ENCODE measurements at regions not wholly inside any gene's neighbourhood (a gene's known extent, or its start where the extent isn't known, plus 50 kb on each side); places are given as distances from the start of the nearest gene placed in this dataset.

DNA sequence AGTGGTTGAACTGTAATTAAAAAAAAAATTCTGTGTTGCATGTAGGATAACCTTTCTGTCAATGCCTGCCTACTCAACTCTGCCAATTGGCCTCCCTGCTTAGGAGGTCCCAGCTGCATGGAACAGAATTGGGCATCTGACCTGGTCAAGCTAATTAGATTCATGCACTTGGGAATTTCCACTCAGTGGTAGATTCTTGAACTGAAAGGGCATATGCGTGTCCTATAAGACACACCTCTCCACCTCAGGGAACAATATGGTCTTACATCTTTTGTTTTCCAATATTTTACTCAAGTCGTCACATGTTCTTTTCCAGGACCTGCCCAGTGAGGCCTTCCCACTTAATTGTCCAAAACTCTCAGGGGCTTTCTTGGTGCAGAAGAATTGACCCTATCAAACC, 68.1 kb upstream of the TLK1 start:
- peaks cover 3% of the 10 kb centered on the region; the same call in 1 of the 2 replicates for H3K9me3 ChIP-seq
- H3K27me3 ChIP-seq: no peaks in the 10 kb centered on the region
- DNase-seq: no peak
- H3K4me3 ChIP-seq: no peak overlapping the region
- no peaks in the 10 kb centered on the region for H3K36me3 ChIP-seq

- H3K27me3 ChIP-seq: no peaks in the 10 kb centered on the region
- no peak overlapping the region for H3K4me3 ChIP-seq
- no peak for DNase-seq
- no peaks in the 10 kb centered on the region for H3K36me3 ChIP-seq
- peaks cover 3% of the 10 kb centered on the region; the same call in 1 of the 2 replicates for H3K9me3 ChIP-seq
Measured at GRCh38 chr2:171227066-171227782, 66.5 kb upstream of the TLK1 start.

DNA sequence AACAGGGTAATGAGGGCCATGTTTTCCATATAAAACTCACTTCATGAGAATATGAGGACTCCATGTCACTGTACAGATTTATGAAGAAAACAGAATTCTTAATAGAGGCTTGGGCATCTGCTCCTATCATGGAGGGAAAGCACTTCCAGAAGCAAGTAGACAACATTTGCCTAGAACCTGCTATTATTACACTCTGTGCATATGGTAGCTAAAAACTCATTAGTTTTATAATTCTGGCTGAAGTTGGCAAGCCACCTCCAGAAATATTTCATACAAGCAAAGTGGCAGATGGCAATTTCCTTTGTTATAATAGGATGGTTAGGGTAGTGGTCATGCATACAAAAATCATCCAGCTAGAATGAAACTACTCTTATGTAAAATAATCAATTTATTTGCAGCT, 65.8 kb upstream of the TLK1 start:
- Histone ChIP-seq H3K27me3 (no peaks in the 10 kb centered on the region), H3K9me3 (peaks cover 3% of the 10 kb centered on the region; the same call in 1 of the 2 replicates), H3K36me3 (no peaks in the 10 kb centered on the region), H3K4me3 (no peak overlapping the region)
- DNase-seq: no peak

DNA sequence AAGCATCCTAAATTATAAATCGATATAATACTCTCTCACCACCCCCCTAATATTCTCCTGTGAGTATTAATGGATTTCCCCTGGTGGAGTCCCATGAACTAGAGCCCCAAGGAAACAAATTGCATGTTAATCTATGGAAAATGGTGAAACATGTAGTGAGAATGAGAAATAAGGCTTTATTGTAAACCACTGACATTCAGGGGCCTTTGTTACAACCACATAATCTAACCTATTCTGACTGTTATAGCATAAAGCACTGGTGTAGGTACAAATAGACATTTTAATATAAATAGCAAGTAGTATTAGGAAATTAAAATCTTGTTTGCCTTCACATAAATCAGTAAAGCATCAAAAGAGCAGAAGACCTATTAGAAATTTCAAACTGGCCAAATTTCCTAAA, 65.3 kb upstream of the TLK1 start:
- peaks cover 3% of the 10 kb centered on the region; the same call in 1 of the 2 replicates for H3K9me3 ChIP-seq
- H3K27me3 ChIP-seq: no peaks in the 10 kb centered on the region
- no peak for DNase-seq
- no peak overlapping the region for H3K4me3 ChIP-seq
- no peaks in the 10 kb centered on the region for H3K36me3 ChIP-seq

DNA sequence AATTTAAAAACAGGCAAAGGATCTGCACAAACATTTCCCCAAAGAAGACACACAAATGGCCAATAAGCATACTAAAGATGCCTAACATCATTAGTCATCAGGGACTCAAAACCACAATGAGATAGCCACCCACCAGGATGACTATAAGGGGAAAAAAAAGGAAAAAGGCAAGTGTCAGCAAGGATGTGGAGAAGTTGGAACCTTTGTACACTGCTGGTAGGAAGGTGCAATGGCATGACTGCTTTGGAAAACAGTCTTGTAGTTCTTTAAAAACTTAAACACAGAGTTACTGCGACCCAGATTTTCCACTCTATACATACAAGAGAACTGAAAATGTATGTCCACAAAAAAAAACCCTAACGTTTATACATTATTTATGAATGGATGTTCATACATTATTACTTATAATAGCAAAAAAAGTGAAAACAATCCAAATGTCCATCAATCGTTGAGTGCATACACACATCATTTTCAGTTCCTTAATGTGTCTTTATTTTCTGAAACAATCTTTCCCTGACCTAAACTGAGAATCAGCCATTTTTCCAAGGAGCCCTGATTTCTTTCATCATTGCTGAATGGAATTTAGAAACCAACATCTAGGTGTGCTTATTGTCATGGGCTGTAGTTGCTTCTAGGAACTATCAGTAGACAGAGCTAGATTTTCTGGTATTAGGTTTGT, 64.7 kb upstream of the TLK1 start:
- peaks cover 3% of the 10 kb centered on the region; the same call in 1 of the 2 replicates for H3K9me3 ChIP-seq
- no peak overlapping the region for H3K4me3 ChIP-seq
- no peaks in the 10 kb centered on the region for H3K27me3 ChIP-seq
- H3K36me3 ChIP-seq: no peaks in the 10 kb centered on the region
- DNase-seq: peak; percentile 37

GRCh38 chr2:171217330-171217729, 56.6 kb upstream of the TLK1 start:
- H3K27me3 ChIP-seq: no peaks in the 10 kb centered on the region
- no peak for DNase-seq
- no peak overlapping the region for H3K4me3 ChIP-seq
- no peaks in the 10 kb centered on the region for H3K36me3 ChIP-seq
- peaks cover 1% of the 10 kb centered on the region; the same call in 1 of the 2 replicates for H3K9me3 ChIP-seq

DNA sequence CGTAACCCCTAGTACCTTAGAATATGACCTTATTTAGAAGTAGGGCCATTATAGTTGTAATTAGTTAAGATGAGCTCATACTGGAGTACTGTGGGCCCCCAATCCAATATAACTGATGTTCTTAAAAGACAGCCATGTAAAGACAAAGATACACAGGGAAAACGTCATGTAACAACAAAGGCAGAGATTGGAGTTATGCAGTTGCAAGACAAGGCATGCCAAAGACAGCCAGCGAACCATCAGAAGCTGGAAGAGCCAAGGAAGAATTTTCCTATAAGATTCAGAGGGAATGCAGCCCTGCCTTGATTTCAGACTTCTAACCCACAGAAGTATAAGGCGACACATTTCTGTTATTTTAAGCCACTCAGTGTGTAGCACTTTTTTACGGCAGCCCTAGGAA, 55.9 kb upstream of the TLK1 start:
- peaks cover 1% of the 10 kb centered on the region; the same call in 1 of the 2 replicates for H3K9me3 ChIP-seq
- DNase-seq: no peak
- H3K27me3 ChIP-seq: no peaks in the 10 kb centered on the region
- H3K4me3 ChIP-seq: no peak overlapping the region
- no peaks in the 10 kb centered on the region for H3K36me3 ChIP-seq

GRCh38 chr2:171214093-171214492, 53.4 kb upstream of the TLK1 start:
- H3K9me3 ChIP-seq: peaks cover under 1% of the 10 kb centered on the region; the same call in 1 of the 2 replicates
- H3K4me3 ChIP-seq: no peak overlapping the region
- DNase-seq: no peak
- H3K36me3 ChIP-seq: no peaks in the 10 kb centered on the region
- no peaks in the 10 kb centered on the region for H3K27me3 ChIP-seq

GRCh38 chr2:171210864-171211431, 50.3 kb upstream of the TLK1 start:
- Histone ChIP-seq H3K36me3 (no peaks in the 10 kb centered on the region), H3K9me3 (no peaks in the 10 kb centered on the region), H3K27me3 (no peaks in the 10 kb centered on the region), H3K4me3 (no peak overlapping the region)
- no peak for DNase-seq
